Left ventricle myocardium inferior (tissue), 1 donor: ENCODE measurements at regions not wholly inside any gene's neighbourhood (a gene's known extent, or its start where the extent isn't known, plus 50 kb on each side); places are given as distances from the start of the nearest gene placed in this dataset.

Experiments used
- DNase-seq: peaks from one replicate; pipeline ENCODE4 v3.0.0-alpha.2; 2020
- H3K27ac ChIP-seq: fragments of 200-600 bp; replicated peaks from 2 replicates; pipeline ENCODE4 v1.8.0; 2021
- H3K27me3 ChIP-seq: fragments of 200-600 bp; 2 replicates; pipeline ENCODE4 v1.8.0; 2021; ENCODE audit warnings: low read depth
- H3K36me3 ChIP-seq: fragments of 200-600 bp; 2 replicates; pipeline ENCODE4 v1.8.0; 2021
- H3K4me1 ChIP-seq: fragments of 200-600 bp; 2 replicates; pipeline ENCODE4 v1.8.0; 2021
- H3K4me3 ChIP-seq: fragments of 200-600 bp; 2 replicates; pipeline ENCODE4 v1.8.0; 2021; ENCODE audit warnings: mild to moderate bottlenecking, moderate library complexity
- H3K9me3 ChIP-seq: fragments of 200-600 bp; replicated peaks from 2 replicates; pipeline ENCODE4 v1.8.0; 2021
- CTCF ChIP-seq: fragments of 200-600 bp; IDR thresholded peaks from 2 replicates; pipeline ENCODE4 v1.8.0; 2021; ENCODE audit warnings: antibody characterized with exemption, mild to moderate bottlenecking, borderline replicate concordance
- intact Hi-C: fragments of 100-400 bp; cut with micrococcal nuclease; formaldehyde crosslinking; loops from one replicate; pipeline ENCODE4 v1.11.0; 2022
- donor health status: DM: no; HTN: yes; CAD: no; lungs with severe emphysema.

- TF ChIP-seq CTCF: no peak
- intact Hi-C loops: no loop called here
- Histone ChIP-seq H3K4me3 (no peak overlapping the region), H3K36me3 (no peaks in the 10 kb centered on the region), H3K27me3 (no peaks in the 10 kb centered on the region), H3K9me3 (no peaks in the 10 kb centered on the region), H3K27ac (no peak overlapping the region), H3K4me1 (peaks cover 5% of the 10 kb centered on the region)
- DNase-seq: no peak
Observed at GRCh38 chr6:99017150-99017549, 69.4 kb upstream of the FBXL4 start.

- intact Hi-C loops: no loop called here
Observed at GRCh38 chr6:99016355-99016754, 68.6 kb upstream of the FBXL4 start.

GRCh38 chr6:99014061-99014460 is 66.3 kb upstream of the FBXL4 start:
- no peak overlapping the region for H3K27ac ChIP-seq
- intact Hi-C loops: no loop called here
- no peaks in the 10 kb centered on the region for H3K9me3 ChIP-seq
- H3K4me3 ChIP-seq: no peak overlapping the region
- DNase-seq: no peak
- H3K27me3 ChIP-seq: peaks cover 2% of the 10 kb centered on the region
- no peaks in the 10 kb centered on the region for H3K4me1 ChIP-seq
- no peaks in the 10 kb centered on the region for H3K36me3 ChIP-seq
- no peak for TF ChIP-seq CTCF

More at GRCh38 chr6:99016355-99016754, 68.6 kb upstream of the FBXL4 start:
- DNase-seq: no peak
- Histone ChIP-seq H3K9me3 (no peaks in the 10 kb centered on the region), H3K36me3 (no peaks in the 10 kb centered on the region), H3K4me3 (no peak overlapping the region), H3K27ac (no peak overlapping the region), H3K4me1 (no peaks in the 10 kb centered on the region), H3K27me3 (no peaks in the 10 kb centered on the region)
- no peak for TF ChIP-seq CTCF

- H3K27me3 ChIP-seq: peaks cover 4% of the 10 kb centered on the region
Observed at GRCh38 chr6:99013661-99014060, 65.9 kb upstream of the FBXL4 start.

GRCh38 chr6:99013145-99013544 is 65.4 kb upstream of the FBXL4 start:
- DNase-seq: no peak
- peaks cover 4% of the 10 kb centered on the region for H3K27me3 ChIP-seq
- no peaks in the 10 kb centered on the region for H3K9me3 ChIP-seq
- H3K4me1 ChIP-seq: no peaks in the 10 kb centered on the region
- H3K4me3 ChIP-seq: no peak overlapping the region
- no peaks in the 10 kb centered on the region for H3K36me3 ChIP-seq
- no peak for TF ChIP-seq CTCF
- H3K27ac ChIP-seq: no peak overlapping the region
- intact Hi-C loops: no loop called here

More at GRCh38 chr6:99013661-99014060, 65.9 kb upstream of the FBXL4 start:
- no peak overlapping the region for H3K4me3 ChIP-seq
- H3K36me3 ChIP-seq: no peaks in the 10 kb centered on the region
- no peak overlapping the region for H3K27ac ChIP-seq
- no peaks in the 10 kb centered on the region for H3K9me3 ChIP-seq
- H3K4me1 ChIP-seq: no peaks in the 10 kb centered on the region
- intact Hi-C loops: no loop called here
- no peak for DNase-seq
- no peak for TF ChIP-seq CTCF

- no peak for TF ChIP-seq CTCF
- no peak for DNase-seq
- H3K36me3 ChIP-seq: no peaks in the 10 kb centered on the region
- H3K4me3 ChIP-seq: no peak overlapping the region
- peaks cover 4% of the 10 kb centered on the region for H3K27me3 ChIP-seq
- H3K9me3 ChIP-seq: no peaks in the 10 kb centered on the region
- H3K4me1 ChIP-seq: no peaks in the 10 kb centered on the region
- H3K27ac ChIP-seq: no peak overlapping the region
- intact Hi-C loops: no loop called here
Observed at GRCh38 chr6:99011151-99011550, 63.4 kb upstream of the FBXL4 start.
